AG04450 (cell line): ENCODE measurements at regions not wholly inside any gene's neighbourhood (a gene's known extent, or its start where the extent isn't known, plus 50 kb on each side); places are given as distances from the start of the nearest gene placed in this dataset.

Experiments used
- CTCF ChIA-PET: fragments of 300-600, 350-600 bp; formaldehyde crosslinking; extraction: SDS; loops from one replicate; lab custom pipeline; 2022; ENCODE audit warnings: antibody characterized with exemption, inconsistent platforms; lab: Charles Lee
- POLR2A ChIA-PET: fragments of 350-600 bp; formaldehyde crosslinking; extraction: SDS; loops from one replicate; lab custom pipeline; 2021; ENCODE audit warnings: antibody characterized with exemption, inconsistent platforms; lab: Yijun Ruan, JAX
- DNase-seq: peaks from one replicate; pipeline ENCODE4 v3.0.0-alpha.2; 2011; ENCODE audit warnings: low read depth, low spot score
- H3K27ac ChIP-seq: one replicate; pipeline ENCODE4 v1.5.1; 2012; ENCODE audit warnings: low read depth, low read length, control low read depth
- H3K27me3 ChIP-seq: one replicate; pipeline ENCODE4 v1.6.0; 2012; ENCODE audit warnings: low read length; ENCODE audit not compliant: control insufficient read depth, insufficient read depth
- H3K4me3 ChIP-seq: 2 replicates; pipeline ENCODE4 v1.5.1; 2011; ENCODE audit warnings: mild to moderate bottlenecking, low read depth, low read length, control low read depth
- H3K9me3 ChIP-seq: 2 replicates; pipeline ENCODE4 v1.5.1; 2012; ENCODE audit warnings: low read length; ENCODE audit not compliant: control insufficient read depth, insufficient read depth
- TF ChIP-seq, protein P1 (sequence below): IDR thresholded peaks from 2 replicates; pipeline ENCODE4 v1.5.1; 2011; ENCODE audit warnings: low read depth, low read length, control low read depth, inconsistent platforms

DNA sequence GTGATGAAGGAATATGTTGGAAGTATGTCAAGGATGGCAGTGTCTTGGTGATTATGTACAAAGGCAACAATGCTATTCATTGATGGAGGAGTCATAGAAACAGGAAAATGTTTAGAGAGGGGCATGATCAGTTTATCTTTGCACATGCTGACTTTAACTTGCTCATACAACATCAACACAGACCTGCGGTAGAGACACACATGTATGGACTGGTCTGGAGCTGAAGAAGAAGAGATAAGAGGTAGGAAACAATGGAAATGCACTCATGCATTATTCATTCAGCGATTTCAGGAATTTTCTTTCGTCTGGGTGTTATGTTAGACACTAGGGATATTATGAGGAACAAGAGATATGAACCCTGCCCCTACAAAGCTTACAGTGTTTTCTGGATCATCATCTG is 1252.3 kb upstream of the TENM3 start:
- H3K27me3 ChIP-seq, result no peaks in the 10 kb centered on the region
- no peak overlapping the region for H3K4me3 ChIP-seq
- DNase-seq, result no peak
- H3K27ac ChIP-seq, result no peak overlapping the region
- no peaks in the 10 kb centered on the region for H3K9me3 ChIP-seq
- CTCF ChIA-PET, result no interaction called here
- POLR2A ChIA-PET, result no interaction called here
- TF ChIP-seq, protein P1, sequence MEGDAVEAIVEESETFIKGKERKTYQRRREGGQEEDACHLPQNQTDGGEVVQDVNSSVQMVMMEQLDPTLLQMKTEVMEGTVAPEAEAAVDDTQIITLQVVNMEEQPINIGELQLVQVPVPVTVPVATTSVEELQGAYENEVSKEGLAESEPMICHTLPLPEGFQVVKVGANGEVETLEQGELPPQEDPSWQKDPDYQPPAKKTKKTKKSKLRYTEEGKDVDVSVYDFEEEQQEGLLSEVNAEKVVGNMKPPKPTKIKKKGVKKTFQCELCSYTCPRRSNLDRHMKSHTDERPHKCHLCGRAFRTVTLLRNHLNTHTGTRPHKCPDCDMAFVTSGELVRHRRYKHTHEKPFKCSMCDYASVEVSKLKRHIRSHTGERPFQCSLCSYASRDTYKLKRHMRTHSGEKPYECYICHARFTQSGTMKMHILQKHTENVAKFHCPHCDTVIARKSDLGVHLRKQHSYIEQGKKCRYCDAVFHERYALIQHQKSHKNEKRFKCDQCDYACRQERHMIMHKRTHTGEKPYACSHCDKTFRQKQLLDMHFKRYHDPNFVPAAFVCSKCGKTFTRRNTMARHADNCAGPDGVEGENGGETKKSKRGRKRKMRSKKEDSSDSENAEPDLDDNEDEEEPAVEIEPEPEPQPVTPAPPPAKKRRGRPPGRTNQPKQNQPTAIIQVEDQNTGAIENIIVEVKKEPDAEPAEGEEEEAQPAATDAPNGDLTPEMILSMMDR, result no peak

DNA sequence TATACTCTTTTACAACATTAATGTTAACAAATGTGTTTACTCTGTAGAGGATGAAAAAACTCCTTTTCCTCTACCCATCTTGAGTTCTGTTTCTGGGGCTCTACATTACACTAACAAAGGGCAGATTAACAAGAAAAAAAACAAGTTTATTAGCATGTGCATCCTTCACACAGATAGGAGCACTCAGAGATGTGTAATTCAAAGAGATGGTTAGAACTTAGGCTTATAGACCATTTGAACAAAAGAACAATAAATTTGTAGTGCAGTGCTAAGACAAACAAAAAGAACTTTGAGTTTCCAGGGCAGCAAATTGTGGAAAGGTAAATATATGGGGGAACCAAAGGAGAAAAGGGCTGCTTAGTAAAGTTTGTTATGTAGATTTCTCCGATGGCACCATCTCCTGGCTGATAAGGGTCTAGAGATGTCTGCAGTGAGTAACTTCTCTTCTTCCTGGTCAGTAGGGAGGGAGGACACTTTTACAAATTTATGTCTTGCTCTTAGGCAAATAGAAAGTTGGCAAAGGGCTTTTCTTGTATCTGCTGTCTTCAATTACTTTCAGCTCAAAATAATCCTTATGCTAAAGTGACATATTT is 1249.9 kb upstream of the TENM3 start:
- POLR2A ChIA-PET, result no interaction called here

DNA sequence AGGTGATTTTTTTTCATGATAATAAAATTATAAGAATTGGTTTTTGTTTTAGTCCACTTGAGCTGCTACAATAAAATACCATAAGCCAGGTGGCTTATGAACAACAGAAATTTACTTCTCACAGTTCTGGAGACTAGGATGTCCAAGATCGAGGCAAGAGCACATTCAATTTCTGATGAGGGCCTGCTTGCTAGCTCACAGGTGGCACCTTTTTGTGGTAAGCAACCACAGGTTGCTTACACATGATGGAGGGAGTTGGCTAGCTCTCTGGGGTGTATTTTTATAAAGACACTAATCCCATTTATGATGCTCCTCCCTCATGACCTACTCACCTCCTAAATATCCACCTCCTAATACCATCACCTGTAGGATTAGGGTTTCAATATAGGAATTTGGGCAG is 1248.5 kb upstream of the TENM3 start:
- ChIA-PET CTCF (no interaction called here), POLR2A (no interaction called here)
- Histone ChIP-seq H3K9me3 (no peaks in the 10 kb centered on the region), H3K27ac (no peak overlapping the region), H3K4me3 (no peak overlapping the region), H3K27me3 (no peaks in the 10 kb centered on the region)
- no peak for DNase-seq
- TF ChIP-seq, protein P1, result no peak

More for the DNA sequence above, 1249.9 kb upstream of the TENM3 start:
- H3K4me3 ChIP-seq, result no peak overlapping the region
- no peak for DNase-seq
- no peaks in the 10 kb centered on the region for H3K9me3 ChIP-seq
- CTCF ChIA-PET, result no interaction called here
- H3K27ac ChIP-seq, result no peak overlapping the region
- no peaks in the 10 kb centered on the region for H3K27me3 ChIP-seq
- TF ChIP-seq, protein P1, result no peak

DNA sequence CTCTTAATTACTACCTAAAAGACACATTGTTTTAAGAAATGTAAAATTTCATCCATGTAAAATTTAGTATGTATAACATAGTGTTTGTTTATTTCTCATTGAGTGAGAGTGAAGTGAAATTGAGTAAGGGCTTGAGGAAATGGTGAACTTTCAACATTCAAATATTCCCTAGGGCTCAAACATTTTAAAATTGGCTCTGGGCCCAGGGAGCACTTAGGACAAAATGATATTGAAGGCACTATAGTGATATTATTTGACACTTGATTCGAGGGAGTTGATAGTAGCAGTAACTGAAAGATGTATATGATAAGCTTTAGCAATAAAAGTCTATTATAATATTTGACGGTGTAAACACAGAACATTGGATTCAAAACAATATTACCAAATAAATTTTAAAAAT is 1244.0 kb upstream of the TENM3 start:
- Histone ChIP-seq H3K9me3 (no peaks in the 10 kb centered on the region), H3K27ac (no peak overlapping the region), H3K4me3 (no peak overlapping the region), H3K27me3 (no peaks in the 10 kb centered on the region)
- no peak for DNase-seq
- CTCF ChIA-PET, result no interaction called here
- TF ChIP-seq, protein P1, result no peak
- POLR2A ChIA-PET, result no interaction called here

DNA sequence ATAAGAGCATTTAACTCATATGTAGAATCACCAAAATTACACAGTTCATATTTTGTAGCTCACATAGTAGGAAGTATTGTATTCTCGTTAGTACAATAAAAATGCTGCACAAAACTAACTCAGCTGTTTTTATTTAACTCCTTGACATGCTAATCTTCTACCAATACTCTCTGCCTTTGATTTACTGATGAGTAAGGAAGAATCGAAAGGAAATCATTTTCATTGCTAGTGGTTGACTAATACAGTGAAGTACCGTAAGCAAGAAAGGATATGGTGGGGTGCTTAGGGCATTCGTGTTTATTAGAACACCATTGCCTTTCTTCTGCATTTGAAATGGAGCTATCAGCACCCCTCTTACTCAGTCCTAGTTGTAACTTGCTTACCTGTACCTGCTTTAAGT is 1239.1 kb upstream of the TENM3 start:
- TF ChIP-seq, protein P1, result no peak
- no peak for DNase-seq
- Histone ChIP-seq H3K9me3 (no peaks in the 10 kb centered on the region), H3K27ac (no peak overlapping the region), H3K27me3 (no peaks in the 10 kb centered on the region), H3K4me3 (no peak overlapping the region)
- ChIA-PET POLR2A (no interaction called here), CTCF (interaction anchor here (0.6 kb wide), 1 partner anchor 340 kb away, joined by 5 read pairs; no protein-coding TSS in a partner anchor)
